GM18507 (cell line): ENCODE measurements at regions not wholly inside any gene's neighbourhood (a gene's known extent, or its start where the extent isn't known, plus 50 kb on each side); places are given as distances from the start of the nearest gene placed in this dataset.
"Not testable (repeated sequence)": the region's sequence is repeated elsewhere in the genome, so short reads cannot be mapped to it uniquely, and the experiment has no call there.

Source experiments
- DNase-seq: peaks from one replicate; pipeline ENCODE4 v3.0.0; 2011; ENCODE audit warnings: low read depth; ENCODE audit not compliant: insufficient read length; ENCODE audit errors: extremely low spot score
- FAIRE-seq: peaks from 2 replicates; lab custom pipeline; 2011; peaks lifted over from hg19 to GRCh38; lab: Jason Lieb, UNC

GRCh38 chr2:4718777-4719176, 973.4 kb upstream of the SOX11 start:
- FAIRE-seq (no peak), DNase-seq (no peak)

GRCh38 chr2:4725618-4726017, 966.6 kb upstream of the SOX11 start:
- FAIRE-seq = no peak

GRCh38 chr2:4732560-4732959, 959.6 kb upstream of the SOX11 start:
- no peak for FAIRE-seq

More at GRCh38 chr2:4725618-4726017, 966.6 kb upstream of the SOX11 start:
- no peak for DNase-seq

GRCh38 chr2:4745056-4745991, 946.9 kb upstream of the SOX11 start:
- no peak for DNase-seq
- no peak for FAIRE-seq

More at GRCh38 chr2:4732560-4732959, 959.6 kb upstream of the SOX11 start:
- DNase-seq = no peak

- FAIRE-seq (no peak), DNase-seq (no peak)
These were observed 938.5 kb upstream of the SOX11 start for GRCh38 chr2:4753721-4754120.

- no peak for DNase-seq
- no peak for FAIRE-seq
These were observed 929.2 kb upstream of the SOX11 start for GRCh38 chr2:4762951-4763376.

GRCh38 chr2:4765787-4766530, 926.2 kb upstream of the SOX11 start:
- no peak for FAIRE-seq
- DNase-seq = no peak

- DNase-seq (no peak), FAIRE-seq (no peak)
These were observed 916.5 kb upstream of the SOX11 start for GRCh38 chr2:4775668-4776067.

GRCh38 chr2:4780679-4781078, 911.5 kb upstream of the SOX11 start:
- DNase-seq (no peak), FAIRE-seq (no peak)

- FAIRE-seq (no peak), DNase-seq (no peak)
These were observed 909.5 kb upstream of the SOX11 start for GRCh38 chr2:4782647-4783046.

- DNase-seq = no peak
- FAIRE-seq = no peak
These were observed 900.7 kb upstream of the SOX11 start for GRCh38 chr2:4791488-4791887.

GRCh38 chr2:4792126-4792525, 900.1 kb upstream of the SOX11 start:
- no peak for DNase-seq
- no peak for FAIRE-seq

- no peak for DNase-seq
- FAIRE-seq = no peak
These were observed 888.8 kb upstream of the SOX11 start for GRCh38 chr2:4803396-4803795.

- not testable (repeated sequence) for DNase-seq, FAIRE-seq
These were observed 878.0 kb upstream of the SOX11 start for GRCh38 chr2:4814137-4814536.

GRCh38 chr2:4827836-4828235, 864.3 kb upstream of the SOX11 start:
- no peak for DNase-seq
- no peak for FAIRE-seq

GRCh38 chr2:4828682-4829374, 863.4 kb upstream of the SOX11 start:
- FAIRE-seq (no peak), DNase-seq (no peak)

- DNase-seq (no peak), FAIRE-seq (no peak)
These were observed 860.4 kb upstream of the SOX11 start for GRCh38 chr2:4831751-4832150.

GRCh38 chr2:4832642-4833041, 859.5 kb upstream of the SOX11 start:
- no peak for DNase-seq
- no peak for FAIRE-seq

GRCh38 chr2:4838626-4839025, 853.6 kb upstream of the SOX11 start:
- no peak for DNase-seq
- FAIRE-seq = no peak

- FAIRE-seq = no peak
These were observed 851.4 kb upstream of the SOX11 start for GRCh38 chr2:4840791-4841190.

More at GRCh38 chr2:4840791-4841190, 851.4 kb upstream of the SOX11 start:
- DNase-seq = no peak
